Suprapubic skin (tissue), 4 donors: ENCODE measurements at regions not wholly inside any gene's neighbourhood (a gene's known extent, or its start where the extent isn't known, plus 50 kb on each side); places are given as distances from the start of the nearest gene placed in this dataset.

ENCODE experiments used
- DNase-seq, 2 donors: peaks; one replicate each; pipeline ENCODE4 v3.0.0-alpha.2; 2019; ENCODE audit warnings: low spot score in 2 of 2
- H3K27ac ChIP-seq: fragments of 200-600 bp; sonication (generic); one replicate; pipeline ENCODE4 v1.5.1; 2019
- H3K27me3 ChIP-seq: fragments of 200-600 bp; sonication (generic); one replicate; pipeline ENCODE4 v1.5.1; 2019
- H3K36me3 ChIP-seq: fragments of 200-600 bp; sonication (generic); one replicate; pipeline ENCODE4 v1.5.1; 2019
- H3K4me1 ChIP-seq: fragments of 200-600 bp; sonication (generic); one replicate; pipeline ENCODE4 v1.5.1; 2019
- H3K4me3 ChIP-seq: fragments of 200-600 bp; sonication (generic); one replicate; pipeline ENCODE4 v1.5.1; 2019; ENCODE audit warnings: mild to moderate bottlenecking
- H3K9me3 ChIP-seq: fragments of 200-600 bp; sonication (generic); one replicate; pipeline ENCODE4 v1.5.1; 2019
- EP300 ChIP-seq: sonication (generic); formaldehyde crosslinking; IDR thresholded peaks from one replicate; pipeline ENCODE4 v1.6.1; 2017; ENCODE audit warnings: antibody characterized with exemption
- POLR2A ChIP-seq, 2 donors: fragments of 450-650 bp; IDR thresholded peaks; one replicate each; pipeline ENCODE4 v1.6.1; 2017; ENCODE audit warnings: antibody characterized with exemption in 2 of 2, mild to moderate bottlenecking in 2 of 2, moderate library complexity in 2 of 2
- POLR2AphosphoS5 ChIP-seq, 3 donors: sonication (generic); formaldehyde crosslinking; IDR thresholded peaks; one replicate each; pipeline ENCODE4 v1.6.1; 2017; ENCODE audit warnings: antibody characterized with exemption in 3 of 3
- WGBS: methylation state at CpG from one replicate; pipeline ENCODE4 v1.1.5; 2018; 5-methylcytosine and 5-hydroxymethylcytosine counted together
- TF ChIP-seq, protein P1 (sequence below), 2 donors: fragments of 200-600 bp in 1 of 2; fragments of 450-650 bp in 1 of 2; sonication (generic) in 1 of 2; IDR thresholded peaks; one replicate each; pipeline ENCODE4 v1.5.1; 2016 to 2019; ENCODE audit warnings: antibody characterized with exemption in 2 of 2, mild to moderate bottlenecking in 1 of 2, moderate library complexity in 1 of 2

DNA sequence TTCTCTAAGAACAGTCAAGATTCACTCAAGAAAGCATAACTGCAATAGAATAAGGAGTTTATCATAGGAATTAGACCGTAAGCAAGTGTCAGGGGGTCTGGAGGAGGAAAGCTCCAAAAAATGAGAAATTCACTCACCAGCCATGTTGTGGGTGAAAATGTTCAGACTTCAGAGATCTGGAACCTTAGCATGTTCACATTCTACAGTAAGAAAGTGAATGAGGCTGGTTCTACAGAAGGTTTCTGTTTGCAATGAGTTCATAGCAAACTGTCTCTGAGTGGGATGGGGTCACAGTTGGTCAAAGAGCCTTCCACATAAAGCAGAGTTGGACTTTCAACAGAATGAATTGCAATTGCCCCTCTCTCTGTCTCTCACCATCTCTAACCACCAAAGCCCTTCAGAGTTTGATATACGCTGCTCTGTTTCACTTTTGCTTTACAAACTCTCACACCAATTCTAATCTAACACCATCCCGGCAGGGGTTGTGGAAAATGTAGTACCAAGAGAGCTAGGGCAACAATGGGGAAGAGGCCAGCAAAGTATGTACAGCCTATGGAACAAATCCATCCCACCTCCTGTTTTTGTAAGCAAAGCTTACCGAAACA lies 581.8 kb upstream of the UBE2E2 start:
- no peaks in the 10 kb centered on the region for H3K4me1 ChIP-seq
- WGBS = 88% methylated on average over 4 of the region's 4 CpGs
- DNase-seq = no peak
- H3K27ac ChIP-seq = no peak overlapping the region
- no peak overlapping the region for H3K4me3 ChIP-seq
- TF ChIP-seq POLR2A (IDR thresholded peaks at IDR 0.05) = no peak
- TF ChIP-seq EP300 = no peak
- TF ChIP-seq, protein P1, sequence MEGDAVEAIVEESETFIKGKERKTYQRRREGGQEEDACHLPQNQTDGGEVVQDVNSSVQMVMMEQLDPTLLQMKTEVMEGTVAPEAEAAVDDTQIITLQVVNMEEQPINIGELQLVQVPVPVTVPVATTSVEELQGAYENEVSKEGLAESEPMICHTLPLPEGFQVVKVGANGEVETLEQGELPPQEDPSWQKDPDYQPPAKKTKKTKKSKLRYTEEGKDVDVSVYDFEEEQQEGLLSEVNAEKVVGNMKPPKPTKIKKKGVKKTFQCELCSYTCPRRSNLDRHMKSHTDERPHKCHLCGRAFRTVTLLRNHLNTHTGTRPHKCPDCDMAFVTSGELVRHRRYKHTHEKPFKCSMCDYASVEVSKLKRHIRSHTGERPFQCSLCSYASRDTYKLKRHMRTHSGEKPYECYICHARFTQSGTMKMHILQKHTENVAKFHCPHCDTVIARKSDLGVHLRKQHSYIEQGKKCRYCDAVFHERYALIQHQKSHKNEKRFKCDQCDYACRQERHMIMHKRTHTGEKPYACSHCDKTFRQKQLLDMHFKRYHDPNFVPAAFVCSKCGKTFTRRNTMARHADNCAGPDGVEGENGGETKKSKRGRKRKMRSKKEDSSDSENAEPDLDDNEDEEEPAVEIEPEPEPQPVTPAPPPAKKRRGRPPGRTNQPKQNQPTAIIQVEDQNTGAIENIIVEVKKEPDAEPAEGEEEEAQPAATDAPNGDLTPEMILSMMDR (IDR thresholded peaks at IDR 0.05) = no peak
- no peak for TF ChIP-seq POLR2AphosphoS5 (IDR thresholded peaks at IDR 0.05)
- H3K27me3 ChIP-seq = no peaks in the 10 kb centered on the region
- no peaks in the 10 kb centered on the region for H3K36me3 ChIP-seq
- H3K9me3 ChIP-seq = no peaks in the 10 kb centered on the region

DNA sequence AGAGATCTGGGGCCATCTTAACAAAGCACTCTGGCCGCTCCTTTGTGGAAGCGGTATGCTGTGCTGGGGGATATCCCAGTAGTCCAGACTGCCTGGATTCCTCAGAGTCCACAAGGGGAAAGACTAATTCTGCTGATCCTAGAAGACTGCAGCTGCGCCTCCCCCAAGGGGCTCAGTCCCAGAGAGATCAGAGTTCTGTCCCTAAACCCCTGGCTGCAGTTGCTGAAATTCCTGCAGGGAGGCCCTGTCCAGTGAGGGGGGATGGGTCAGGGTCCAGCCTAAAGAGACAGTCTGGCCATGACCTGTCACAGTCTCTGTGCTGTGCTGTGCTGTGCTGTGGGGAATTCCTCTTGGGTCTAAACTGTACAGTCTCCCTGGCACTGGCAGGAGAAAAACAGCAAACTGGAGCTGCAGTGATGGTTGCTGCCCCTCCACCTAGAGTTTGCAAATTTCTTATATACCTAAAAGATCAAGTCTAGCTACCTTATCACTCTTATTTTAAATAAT lies 575.1 kb upstream of the UBE2E2 start:
- no CpG with 5 or more reads among the region's 3 CpGs for WGBS
- no peak overlapping the region for H3K4me3 ChIP-seq
- DNase-seq = no peak
- H3K4me1 ChIP-seq = no peaks in the 10 kb centered on the region
- H3K27me3 ChIP-seq = no peaks in the 10 kb centered on the region
- H3K36me3 ChIP-seq = no peaks in the 10 kb centered on the region
- H3K9me3 ChIP-seq = no peaks in the 10 kb centered on the region
- TF ChIP-seq EP300 = no peak
- TF ChIP-seq, protein P1 (IDR thresholded peaks at IDR 0.05) = no peak
- TF ChIP-seq POLR2A (IDR thresholded peaks at IDR 0.05) = no peak
- TF ChIP-seq POLR2AphosphoS5 (IDR thresholded peaks at IDR 0.05) = no peak
- H3K27ac ChIP-seq = no peak overlapping the region

DNA sequence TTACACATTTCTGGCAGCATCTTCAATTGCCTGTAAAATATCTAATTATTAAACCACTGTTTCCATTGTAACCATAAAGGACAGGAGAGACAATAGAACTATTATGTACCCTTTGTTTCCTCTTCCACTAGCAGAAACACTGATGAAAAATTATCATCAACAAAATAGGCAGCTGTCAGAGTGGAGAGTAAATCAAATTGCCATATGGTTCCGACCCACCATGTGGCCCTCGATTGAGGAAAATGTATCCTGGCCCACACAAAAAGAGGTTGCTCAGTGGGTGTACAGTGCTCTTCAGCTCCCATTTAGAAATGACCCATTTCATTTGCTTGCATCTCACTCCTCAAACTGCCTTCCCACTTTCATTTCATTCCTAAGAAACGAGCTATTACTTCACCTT lies 570.6 kb upstream of the UBE2E2 start:
- Histone ChIP-seq H3K27ac (no peak overlapping the region), H3K36me3 (no peaks in the 10 kb centered on the region), H3K4me1 (no peaks in the 10 kb centered on the region), H3K9me3 (no peaks in the 10 kb centered on the region), H3K4me3 (no peak overlapping the region), H3K27me3 (no peaks in the 10 kb centered on the region)
- no peak for DNase-seq
- TF ChIP-seq, protein P1 (IDR thresholded peaks at IDR 0.05) = no peak
- no peak for TF ChIP-seq POLR2A (IDR thresholded peaks at IDR 0.05)
- no peak for TF ChIP-seq EP300
- TF ChIP-seq POLR2AphosphoS5 (IDR thresholded peaks at IDR 0.05) = no peak
- whole genome bisulfite sequencing = 63% methylated on average over 3 of the region's 3 CpGs

DNA sequence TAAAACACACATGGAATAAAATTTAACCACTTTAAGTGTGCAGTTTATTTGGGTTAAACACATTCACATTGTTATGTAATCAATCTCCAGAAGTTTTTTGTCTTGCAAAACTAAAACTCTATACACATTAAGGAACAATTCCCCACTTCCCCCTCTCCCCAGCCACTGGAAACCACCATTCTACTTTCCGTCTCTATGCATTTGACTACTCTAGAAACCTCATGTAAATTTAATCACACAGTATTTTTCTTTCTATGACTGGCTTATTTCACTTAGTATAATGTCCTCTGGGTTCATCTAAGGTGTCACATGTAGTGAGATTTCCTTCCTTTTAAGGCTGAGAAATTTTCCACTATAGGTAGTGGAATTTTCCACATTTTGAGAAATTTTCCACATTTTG lies 568.7 kb upstream of the UBE2E2 start:
- no peak for DNase-seq

DNA sequence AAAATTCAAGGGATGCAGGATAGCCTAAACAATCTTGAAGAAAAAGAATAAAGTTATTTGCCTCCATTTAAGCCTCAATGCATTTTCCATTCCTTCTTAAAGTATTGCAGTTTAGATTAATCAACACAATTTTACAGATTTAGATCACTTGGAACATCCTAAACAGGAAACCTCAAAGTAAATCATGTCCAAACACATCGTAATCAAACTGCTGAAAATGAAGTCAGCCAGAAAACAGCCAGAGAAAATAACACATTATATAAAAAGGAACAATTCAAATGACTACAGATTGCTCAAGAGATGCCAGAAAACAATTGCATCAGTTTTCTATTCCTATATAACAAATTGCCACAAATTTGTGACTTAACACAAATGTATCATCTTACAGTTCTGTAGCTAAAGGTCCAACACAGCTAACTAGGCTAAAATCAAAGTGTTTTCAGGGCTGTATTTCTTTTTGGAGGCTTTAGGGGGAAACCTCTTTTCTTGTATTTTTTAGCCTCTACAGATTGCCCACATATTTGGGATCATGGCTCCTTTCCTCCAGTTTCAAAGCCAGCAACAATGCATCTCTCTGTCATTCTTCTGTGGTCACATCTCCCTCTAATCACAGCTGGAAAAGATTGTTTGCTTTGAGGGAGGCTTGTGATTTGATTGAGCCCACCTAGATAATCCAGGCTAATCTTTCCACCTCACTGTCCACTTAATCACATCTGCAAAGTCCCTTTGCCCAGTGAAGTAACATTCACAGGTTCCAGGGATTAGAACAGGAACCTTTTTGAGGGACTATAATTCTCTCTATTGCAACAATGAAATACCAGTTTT lies 543.3 kb upstream of the UBE2E2 start:
- TF ChIP-seq EP300 = no peak
- no peak for TF ChIP-seq POLR2A (IDR thresholded peaks at IDR 0.05)
- TF ChIP-seq, protein P1 (IDR thresholded peaks at IDR 0.05) = no peak
- TF ChIP-seq POLR2AphosphoS5 (IDR thresholded peaks at IDR 0.05) = no peak
- no peaks in the 10 kb centered on the region for H3K9me3 ChIP-seq
- no peak overlapping the region for H3K27ac ChIP-seq
- H3K4me3 ChIP-seq = no peak overlapping the region
- no peaks in the 10 kb centered on the region for H3K36me3 ChIP-seq
- DNase-seq = no peak
- no peaks in the 10 kb centered on the region for H3K27me3 ChIP-seq
- no peaks in the 10 kb centered on the region for H3K4me1 ChIP-seq
- WGBS = 7% methylated on average over 1 of the region's 1 CpG

More for the DNA sequence above, 568.7 kb upstream of the UBE2E2 start:
- Histone ChIP-seq H3K9me3 (no peaks in the 10 kb centered on the region), H3K4me3 (no peak overlapping the region), H3K4me1 (no peaks in the 10 kb centered on the region), H3K27me3 (no peaks in the 10 kb centered on the region), H3K27ac (no peak overlapping the region), H3K36me3 (no peaks in the 10 kb centered on the region)
- WGBS = 67% methylated on average over 1 of the region's 1 CpG
- TF ChIP-seq, protein P1 (IDR thresholded peaks at IDR 0.05) = no peak
- no peak for TF ChIP-seq POLR2AphosphoS5 (IDR thresholded peaks at IDR 0.05)
- TF ChIP-seq POLR2A (IDR thresholded peaks at IDR 0.05) = no peak
- TF ChIP-seq EP300 = no peak
